Lower leg skin (tissue), 4 donors: ENCODE measurements at regions not wholly inside any gene's neighbourhood (a gene's known extent, or its start where the extent isn't known, plus 50 kb on each side); places are given as distances from the start of the nearest gene placed in this dataset.

Experiments
- DNase-seq, 2 donors: peaks; one replicate each; pipeline ENCODE4 v3.0.0-alpha.2; 2019; ENCODE audit warnings: low spot score in 2 of 2
- H3K4me3 ChIP-seq: fragments of 200-600 bp; sonication (generic); 2 replicates; pipeline ENCODE4 v1.5.1; 2017; ENCODE audit warnings: mild to moderate bottlenecking, low read depth; ENCODE audit not compliant: poor library complexity, severe bottlenecking
- CTCF ChIP-seq, 3 donors: fragments of 450-650 bp; IDR thresholded peaks; one replicate each; pipeline ENCODE4 v1.5.1; 2016; ENCODE audit warnings: antibody characterized with exemption in 3 of 3, mild to moderate bottlenecking in 3 of 3, moderate library complexity in 2 of 3
- POLR2A ChIP-seq, 2 donors: fragments of 450-650 bp; IDR thresholded peaks; one replicate each; pipeline ENCODE4 v1.6.1; 2016 to 2017; ENCODE audit warnings: antibody characterized with exemption in 2 of 2, mild to moderate bottlenecking in 1 of 2, moderate library complexity in 1 of 2
- WGBS, 2 donors: methylation state at CpG; one replicate each; pipeline ENCODE4 v1.1.5; 2018; 5-methylcytosine and 5-hydroxymethylcytosine counted together
- intact Hi-C: fragments of 100-400 bp; cut with DNase I; formaldehyde crosslinking; loops from one replicate; pipeline ENCODE4 v1.15.0; 2023; ENCODE audit warnings: low total_unique reads

DNA sequence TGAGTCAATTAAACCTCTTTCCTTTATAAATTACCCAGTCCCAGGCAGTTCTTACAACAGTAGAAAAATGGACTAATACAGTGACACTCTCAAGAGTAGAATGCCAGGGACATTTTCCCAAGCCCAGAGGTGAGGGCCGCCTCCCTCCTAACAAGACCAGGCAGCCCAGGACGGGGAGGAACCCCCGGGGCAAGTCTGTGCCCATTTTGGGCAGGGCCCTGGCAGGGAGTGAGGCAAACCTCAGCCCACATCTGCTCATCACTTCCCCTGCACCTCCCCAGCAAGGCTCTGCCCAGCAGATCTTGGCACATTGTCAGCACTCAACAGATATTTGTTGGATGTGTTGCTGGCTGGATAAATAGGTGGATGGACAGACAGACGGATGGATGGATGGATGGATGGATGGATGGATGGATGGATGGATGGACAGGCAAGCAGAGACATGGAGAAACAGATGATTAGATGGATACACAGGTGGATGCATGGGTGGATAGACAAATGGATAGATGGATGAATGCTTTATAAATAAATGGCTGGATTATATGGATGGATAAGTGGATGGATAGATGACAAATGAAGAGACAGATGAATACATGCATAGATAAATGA, 271.3 kb downstream of the PARN start:
- 27 to 43% methylated on average over 4 of the region's 4 CpGs for WGBS, 2 donors
- H3K4me3 ChIP-seq = no peak overlapping the region
- intact Hi-C loops = no loop called here
- TF ChIP-seq CTCF (IDR thresholded peaks at IDR 0.05) (no peak), POLR2A (IDR thresholded peaks at IDR 0.05) (no peak)
- peak; percentile 54 to 90 for DNase-seq

DNA sequence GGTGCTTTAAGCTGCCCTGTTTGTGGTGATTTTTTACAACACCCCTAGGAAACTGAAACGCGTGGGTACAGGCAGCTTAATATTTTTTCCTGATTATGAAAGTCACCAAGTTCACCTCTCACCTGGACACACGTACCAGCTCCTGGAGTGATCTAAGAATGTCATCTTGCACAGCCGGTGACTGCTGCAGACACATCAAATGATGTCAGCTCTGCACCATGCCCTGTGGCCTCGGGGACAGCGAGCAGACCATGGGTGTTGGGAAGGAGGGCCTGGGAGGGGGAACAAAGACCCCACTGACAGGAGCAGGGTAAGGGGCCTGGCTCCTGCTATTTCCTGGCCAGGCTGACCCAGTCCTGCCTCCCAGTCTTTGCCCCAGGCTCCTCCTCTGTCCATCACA, 272.7 kb downstream of the PARN start:
- no peak overlapping the region for H3K4me3 ChIP-seq
- intact Hi-C loops = no loop called here
- no peak for DNase-seq
- WGBS, 2 donors = 78 to 80% methylated on average over 6 of the region's 6 CpGs
- TF ChIP-seq CTCF (IDR thresholded peaks at IDR 0.05) (no peak), POLR2A (IDR thresholded peaks at IDR 0.05) (no peak)

GRCh38 chr16:14356064-14356463, 274.0 kb downstream of the PARN start:
- intact Hi-C loops = no loop called here
- DNase-seq = no peak
- no peak for TF ChIP-seq POLR2A (IDR thresholded peaks at IDR 0.05)
- no peak for TF ChIP-seq CTCF (IDR thresholded peaks at IDR 0.05)
- no peak overlapping the region for H3K4me3 ChIP-seq
- 76 to 78% methylated on average over 11 of the region's 11 CpGs for WGBS, 2 donors

DNA sequence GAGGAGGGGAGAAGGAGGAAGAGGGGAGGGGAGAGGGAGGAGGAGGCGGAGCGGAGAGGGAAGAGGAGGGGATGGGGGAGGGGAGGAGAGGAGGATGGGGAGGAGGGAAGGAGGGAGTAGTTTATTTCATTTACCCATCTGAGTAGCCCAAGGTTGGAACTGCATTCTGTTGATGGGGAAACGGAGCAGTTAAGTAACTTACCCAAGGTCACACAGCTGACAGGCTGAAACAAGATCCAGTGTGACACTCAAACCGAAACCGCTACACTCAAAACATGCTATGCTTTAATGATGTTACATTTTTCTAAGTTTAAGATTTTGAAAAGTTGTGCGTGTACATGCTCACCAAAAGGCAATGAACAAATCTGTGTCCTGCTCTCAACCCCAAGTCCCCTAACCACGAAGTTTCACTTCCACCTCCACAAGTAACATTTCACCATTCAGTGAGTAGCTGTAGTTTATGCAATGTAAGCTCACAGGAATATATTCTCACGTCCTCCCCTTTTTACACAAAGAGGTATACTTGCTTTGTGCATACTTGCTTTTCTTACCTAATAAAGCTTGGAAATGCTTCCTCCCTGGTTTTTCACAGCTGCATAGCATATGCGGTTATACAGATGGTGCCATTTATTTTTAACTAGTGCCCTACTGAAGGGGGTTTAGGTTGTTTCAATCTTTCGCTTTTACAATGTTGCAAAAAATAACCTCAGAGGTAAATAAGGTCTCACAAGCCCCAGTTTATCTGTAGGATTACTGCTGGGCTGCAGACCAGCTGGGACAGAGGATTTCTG, 275.3 kb downstream of the PARN start:
- WGBS, 2 donors = 24 to 28% methylated on average over 10 of the region's 10 CpGs

GRCh38 chr16:14353340-14353739, 276.7 kb downstream of the PARN start:
- H3K4me3 ChIP-seq = no peak overlapping the region
- WGBS, 2 donors = 91 to 94% methylated on average over 6 of the region's 6 CpGs
- intact Hi-C loops = no loop called here
- TF ChIP-seq POLR2A (IDR thresholded peaks at IDR 0.05) = no peak
- TF ChIP-seq CTCF (IDR thresholded peaks at IDR 0.05) = no peak
- DNase-seq = no peak

More for the DNA sequence above, 275.3 kb downstream of the PARN start:
- intact Hi-C loops = no loop called here
- H3K4me3 ChIP-seq = no peak overlapping the region
- DNase-seq = no peak
- TF ChIP-seq POLR2A (IDR thresholded peaks at IDR 0.05) (no peak), CTCF (IDR thresholded peaks at IDR 0.05) (no peak)
